ENCODE measurements at regions not wholly inside any gene's neighbourhood (a gene's known extent, or its start where the extent isn't known, plus 50 kb on each side); places are given as distances from the start of the nearest gene placed in this dataset.

DNA sequence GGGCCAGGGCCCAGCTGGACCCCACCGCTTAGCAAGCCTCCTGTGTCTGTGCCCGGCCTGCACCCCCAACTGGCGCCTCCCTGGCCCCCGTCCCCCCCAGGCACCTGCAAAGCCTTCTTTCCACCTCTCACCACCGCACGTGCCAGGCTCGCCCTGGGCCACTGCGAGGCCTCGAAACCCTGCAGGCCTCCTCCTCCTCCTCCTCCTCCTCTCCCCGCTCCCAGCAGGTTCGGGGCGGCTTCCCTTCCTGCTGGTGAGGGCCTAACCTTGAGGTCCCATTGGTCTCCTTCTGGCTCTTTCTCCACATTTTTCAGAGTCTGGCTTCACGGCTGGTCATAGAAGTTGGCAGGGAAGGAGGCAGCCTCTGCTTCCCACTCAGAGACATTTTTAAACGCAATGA, 76.8 kb upstream of the GATA5 start:
- no peaks in the 10 kb centered on the region for H3K79me2 ChIP-seq (ENCODE audit: control insufficient read depth, insufficient read depth, low read length)
- FAIRE-seq: no peak
- ChIA-PET POLR2A (no interaction called here), RAD21 (ENCODE audit: unreplicated experiment) (no interaction called here), SMC1A (ENCODE audit: uncharacterized antibody, unreplicated experiment) (no interaction called here), CTCF (no interaction called here)
- H3K4me1 ChIP-seq (ENCODE audit: control insufficient read depth, insufficient read depth, low read length): no peaks in the 10 kb centered on the region
- BruUV-seq (replicated peaks): no TSS peak
- H3K4me3 ChIP-seq: no peak overlapping the region
- DNase-seq (ENCODE audit: low read depth, low spot score): no peak
- no peak for ATAC-seq
- no peak overlapping the region for H3K9ac ChIP-seq (ENCODE audit: control insufficient read depth, insufficient read depth, low read length)
- in situ Hi-C loops (cut with MboI) (no loop called here), intact Hi-C loops (cut with micrococcal nuclease; ENCODE audit: unreplicated experiment) (no loop called here)
- no peak overlapping the region for H3K27ac ChIP-seq (ENCODE audit: control insufficient read depth, insufficient read depth)
- 61% methylated on average over 10 of the region's 14 CpGs for WGBS (ENCODE audit: insufficient coverage, insufficient replicate concordance, low lambda C conversion rate, missing lambda C conversion rate)
- H3K4me2 ChIP-seq (ENCODE audit: control insufficient read depth, insufficient read depth): no peak overlapping the region
- no peaks in the 10 kb centered on the region for H3K36me3 ChIP-seq (ENCODE audit: control insufficient read depth in 2 of 2, insufficient read depth in 2 of 2, low read length in 1 of 2)
- no peaks in the 10 kb centered on the region for H3K9me3 ChIP-seq (replicated peaks; ENCODE audit: control insufficient read depth, insufficient read depth, low read length)
- no peaks in the 10 kb centered on the region for H4K20me1 ChIP-seq (ENCODE audit: control insufficient read depth, insufficient read depth)
- peaks cover 2 to 10% of the 10 kb centered on the region in 2 experiments; a peak in 3 of 4 replicates for H3K27me3 ChIP-seq (replicated peaks in 1 of 2; ENCODE audit: control insufficient read depth in 2 of 2, insufficient read depth in 2 of 2, low read length in 1 of 2)
- no peak overlapping the region for H2AFZ ChIP-seq (ENCODE audit: control insufficient read depth, low read depth, low read length)
- TF ChIP-seq, protein P1, sequence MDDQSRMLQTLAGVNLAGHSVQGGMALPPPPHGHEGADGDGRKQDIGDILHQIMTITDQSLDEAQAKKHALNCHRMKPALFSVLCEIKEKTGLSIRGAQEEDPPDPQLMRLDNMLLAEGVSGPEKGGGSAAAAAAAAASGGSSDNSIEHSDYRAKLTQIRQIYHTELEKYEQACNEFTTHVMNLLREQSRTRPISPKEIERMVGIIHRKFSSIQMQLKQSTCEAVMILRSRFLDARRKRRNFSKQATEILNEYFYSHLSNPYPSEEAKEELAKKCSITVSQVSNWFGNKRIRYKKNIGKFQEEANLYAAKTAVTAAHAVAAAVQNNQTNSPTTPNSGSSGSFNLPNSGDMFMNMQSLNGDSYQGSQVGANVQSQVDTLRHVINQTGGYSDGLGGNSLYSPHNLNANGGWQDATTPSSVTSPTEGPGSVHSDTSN (IDR thresholded peaks at IDR 0.05; ENCODE audit: insufficient replicate concordance, low read depth, low read length): no peak
- TF ChIP-seq, protein P2, sequence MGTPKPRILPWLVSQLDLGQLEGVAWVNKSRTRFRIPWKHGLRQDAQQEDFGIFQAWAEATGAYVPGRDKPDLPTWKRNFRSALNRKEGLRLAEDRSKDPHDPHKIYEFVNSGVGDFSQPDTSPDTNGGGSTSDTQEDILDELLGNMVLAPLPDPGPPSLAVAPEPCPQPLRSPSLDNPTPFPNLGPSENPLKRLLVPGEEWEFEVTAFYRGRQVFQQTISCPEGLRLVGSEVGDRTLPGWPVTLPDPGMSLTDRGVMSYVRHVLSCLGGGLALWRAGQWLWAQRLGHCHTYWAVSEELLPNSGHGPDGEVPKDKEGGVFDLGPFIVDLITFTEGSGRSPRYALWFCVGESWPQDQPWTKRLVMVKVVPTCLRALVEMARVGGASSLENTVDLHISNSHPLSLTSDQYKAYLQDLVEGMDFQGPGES (IDR thresholded peaks at IDR 0.05): no peak
- TF ChIP-seq, protein P3, sequence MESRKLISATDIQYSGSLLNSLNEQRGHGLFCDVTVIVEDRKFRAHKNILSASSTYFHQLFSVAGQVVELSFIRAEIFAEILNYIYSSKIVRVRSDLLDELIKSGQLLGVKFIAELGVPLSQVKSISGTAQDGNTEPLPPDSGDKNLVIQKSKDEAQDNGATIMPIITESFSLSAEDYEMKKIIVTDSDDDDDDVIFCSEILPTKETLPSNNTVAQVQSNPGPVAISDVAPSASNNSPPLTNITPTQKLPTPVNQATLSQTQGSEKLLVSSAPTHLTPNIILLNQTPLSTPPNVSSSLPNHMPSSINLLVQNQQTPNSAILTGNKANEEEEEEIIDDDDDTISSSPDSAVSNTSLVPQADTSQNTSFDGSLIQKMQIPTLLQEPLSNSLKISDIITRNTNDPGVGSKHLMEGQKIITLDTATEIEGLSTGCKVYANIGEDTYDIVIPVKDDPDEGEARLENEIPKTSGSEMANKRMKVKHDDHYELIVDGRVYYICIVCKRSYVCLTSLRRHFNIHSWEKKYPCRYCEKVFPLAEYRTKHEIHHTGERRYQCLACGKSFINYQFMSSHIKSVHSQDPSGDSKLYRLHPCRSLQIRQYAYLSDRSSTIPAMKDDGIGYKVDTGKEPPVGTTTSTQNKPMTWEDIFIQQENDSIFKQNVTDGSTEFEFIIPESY (IDR thresholded peaks at IDR 0.05): no peak
- TF ChIP-seq, protein P4, sequence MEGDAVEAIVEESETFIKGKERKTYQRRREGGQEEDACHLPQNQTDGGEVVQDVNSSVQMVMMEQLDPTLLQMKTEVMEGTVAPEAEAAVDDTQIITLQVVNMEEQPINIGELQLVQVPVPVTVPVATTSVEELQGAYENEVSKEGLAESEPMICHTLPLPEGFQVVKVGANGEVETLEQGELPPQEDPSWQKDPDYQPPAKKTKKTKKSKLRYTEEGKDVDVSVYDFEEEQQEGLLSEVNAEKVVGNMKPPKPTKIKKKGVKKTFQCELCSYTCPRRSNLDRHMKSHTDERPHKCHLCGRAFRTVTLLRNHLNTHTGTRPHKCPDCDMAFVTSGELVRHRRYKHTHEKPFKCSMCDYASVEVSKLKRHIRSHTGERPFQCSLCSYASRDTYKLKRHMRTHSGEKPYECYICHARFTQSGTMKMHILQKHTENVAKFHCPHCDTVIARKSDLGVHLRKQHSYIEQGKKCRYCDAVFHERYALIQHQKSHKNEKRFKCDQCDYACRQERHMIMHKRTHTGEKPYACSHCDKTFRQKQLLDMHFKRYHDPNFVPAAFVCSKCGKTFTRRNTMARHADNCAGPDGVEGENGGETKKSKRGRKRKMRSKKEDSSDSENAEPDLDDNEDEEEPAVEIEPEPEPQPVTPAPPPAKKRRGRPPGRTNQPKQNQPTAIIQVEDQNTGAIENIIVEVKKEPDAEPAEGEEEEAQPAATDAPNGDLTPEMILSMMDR (IDR thresholded peaks at IDR 0.05 in 2 of 3, conservative IDR thresholded peaks at IDR 0.05 in 1 of 3; ENCODE audit: control insufficient read depth in 2 of 3, extremely low read depth in 1 of 3, insufficient read depth in 1 of 3, low read depth in 3 of 3, low read length in 3 of 3): no peak
- no peak for TF ChIP-seq SMC3 (IDR thresholded peaks at IDR 0.05; ENCODE audit: borderline replicate concordance, low read length)
- TF ChIP-seq WRNIP1 (IDR thresholded peaks at IDR 0.05; ENCODE audit: borderline replicate concordance, low read depth, low read length): no peak
- no peak for TF ChIP-seq RAD51 (IDR thresholded peaks at IDR 0.05)
- no peak for TF ChIP-seq CHD1 (IDR thresholded peaks at IDR 0.05; ENCODE audit: low read depth, low read length)
- no peak for TF ChIP-seq POLR2AphosphoS5 (IDR thresholded peaks at IDR 0.05; ENCODE audit: low read length)
- no peak for TF ChIP-seq ETV6 (conservative IDR thresholded peaks at IDR 0.05 in 1 of 2, IDR thresholded peaks at IDR 0.05 in 1 of 2; ENCODE audit: borderline replicate concordance in 1 of 2, low read depth in 1 of 2)
- TF ChIP-seq, protein P5, sequence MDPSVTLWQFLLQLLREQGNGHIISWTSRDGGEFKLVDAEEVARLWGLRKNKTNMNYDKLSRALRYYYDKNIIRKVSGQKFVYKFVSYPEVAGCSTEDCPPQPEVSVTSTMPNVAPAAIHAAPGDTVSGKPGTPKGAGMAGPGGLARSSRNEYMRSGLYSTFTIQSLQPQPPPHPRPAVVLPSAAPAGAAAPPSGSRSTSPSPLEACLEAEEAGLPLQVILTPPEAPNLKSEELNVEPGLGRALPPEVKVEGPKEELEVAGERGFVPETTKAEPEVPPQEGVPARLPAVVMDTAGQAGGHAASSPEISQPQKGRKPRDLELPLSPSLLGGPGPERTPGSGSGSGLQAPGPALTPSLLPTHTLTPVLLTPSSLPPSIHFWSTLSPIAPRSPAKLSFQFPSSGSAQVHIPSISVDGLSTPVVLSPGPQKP (IDR thresholded peaks at IDR 0.05; ENCODE audit: low read depth, low read length): no peak
- TF ChIP-seq RELA (IDR thresholded peaks at IDR 0.05; ENCODE audit: borderline replicate concordance, partially characterized antibody): no peak
- no peak for TF ChIP-seq ZNF384 (IDR thresholded peaks at IDR 0.05; ENCODE audit: borderline replicate concordance, low read depth, low read length)
- TF ChIP-seq SPI1 (IDR thresholded peaks at IDR 0.05; ENCODE audit: borderline replicate concordance, insufficient read depth, low read depth, low read length): no peak
- TF ChIP-seq MTA2 (IDR thresholded peaks at IDR 0.05; ENCODE audit: low read depth): no peak
- no peak for TF ChIP-seq EZH2 (IDR thresholded peaks at IDR 0.05; ENCODE audit: borderline replicate concordance, control insufficient read depth, low read depth, low read length)

Measured in GM12878 (cell line).